ENCODE measurements at regions not wholly inside any gene's neighbourhood (a gene's known extent, or its start where the extent isn't known, plus 50 kb on each side); places are given as distances from the start of the nearest gene placed in this dataset.
"Not testable (repeated sequence)": the region's sequence is repeated elsewhere in the genome, so short reads cannot be mapped to it uniquely, and the experiment has no call there.

DNA sequence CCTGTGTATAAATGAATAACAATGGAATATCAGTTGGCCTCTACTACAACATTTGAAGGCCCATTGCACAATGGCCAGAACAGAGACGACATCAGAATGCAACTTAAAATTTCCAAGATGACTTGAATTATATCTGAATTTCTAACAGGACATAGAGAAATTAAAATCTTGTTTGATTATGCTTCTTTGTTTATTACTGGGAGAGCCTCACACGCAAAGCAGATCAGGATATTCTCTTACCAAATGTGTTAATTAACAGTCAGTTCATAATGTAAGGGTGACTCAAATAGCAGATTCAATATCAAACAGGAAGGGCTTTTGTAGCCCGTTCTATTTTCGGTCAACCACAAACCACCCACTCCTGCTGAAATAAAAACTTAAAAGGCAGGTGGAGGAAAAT is 1930.8 kb downstream of the FOXD4L5 start:
- TF ChIP-seq, protein P1, sequence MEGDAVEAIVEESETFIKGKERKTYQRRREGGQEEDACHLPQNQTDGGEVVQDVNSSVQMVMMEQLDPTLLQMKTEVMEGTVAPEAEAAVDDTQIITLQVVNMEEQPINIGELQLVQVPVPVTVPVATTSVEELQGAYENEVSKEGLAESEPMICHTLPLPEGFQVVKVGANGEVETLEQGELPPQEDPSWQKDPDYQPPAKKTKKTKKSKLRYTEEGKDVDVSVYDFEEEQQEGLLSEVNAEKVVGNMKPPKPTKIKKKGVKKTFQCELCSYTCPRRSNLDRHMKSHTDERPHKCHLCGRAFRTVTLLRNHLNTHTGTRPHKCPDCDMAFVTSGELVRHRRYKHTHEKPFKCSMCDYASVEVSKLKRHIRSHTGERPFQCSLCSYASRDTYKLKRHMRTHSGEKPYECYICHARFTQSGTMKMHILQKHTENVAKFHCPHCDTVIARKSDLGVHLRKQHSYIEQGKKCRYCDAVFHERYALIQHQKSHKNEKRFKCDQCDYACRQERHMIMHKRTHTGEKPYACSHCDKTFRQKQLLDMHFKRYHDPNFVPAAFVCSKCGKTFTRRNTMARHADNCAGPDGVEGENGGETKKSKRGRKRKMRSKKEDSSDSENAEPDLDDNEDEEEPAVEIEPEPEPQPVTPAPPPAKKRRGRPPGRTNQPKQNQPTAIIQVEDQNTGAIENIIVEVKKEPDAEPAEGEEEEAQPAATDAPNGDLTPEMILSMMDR (conservative IDR thresholded peaks at IDR 0.05 in 1 of 2, IDR thresholded peaks at IDR 0.05 in 1 of 2; ENCODE audit: extremely low read depth in 1 of 2, insufficient read depth in 1 of 2, low read depth in 1 of 2, low read length in 2 of 2), result not testable (repeated sequence)
- not testable (repeated sequence) for TF ChIP-seq EZH2 (IDR thresholded peaks at IDR 0.05; ENCODE audit: borderline replicate concordance, low read length)
